Endothelial cell (in vitro differentiated cells): ENCODE measurements at regions not wholly inside any gene's neighbourhood (a gene's known extent, or its start where the extent isn't known, plus 50 kb on each side); places are given as distances from the start of the nearest gene placed in this dataset.

Experiments
- DNase-seq: peaks from one replicate; pipeline ENCODE4 v3.0.0; 2021; ENCODE audit warnings: low spot score
- H3K27ac Mint-ChIP-seq: one replicate; pipeline ENCODE4 v1.8.0; 2021; ENCODE audit warnings: mixed read lengths, inconsistent platforms; ENCODE audit not compliant: unreplicated experiment
- H3K27me3 Mint-ChIP-seq: one replicate; pipeline ENCODE4 v1.8.0; 2021; ENCODE audit warnings: mild to moderate bottlenecking, moderate library complexity, mixed read lengths, inconsistent platforms; ENCODE audit not compliant: unreplicated experiment
- H3K36me3 Mint-ChIP-seq: one replicate; pipeline ENCODE4 v1.8.0; 2021; ENCODE audit warnings: mild to moderate bottlenecking, low read depth, mixed read lengths, inconsistent platforms; ENCODE audit not compliant: unreplicated experiment
- H3K4me1 Mint-ChIP-seq: one replicate; pipeline ENCODE4 v1.8.0; 2021; ENCODE audit warnings: mild to moderate bottlenecking, mixed read lengths, inconsistent platforms; ENCODE audit not compliant: unreplicated experiment
- H3K4me3 Mint-ChIP-seq: one replicate; pipeline ENCODE4 v1.8.0; 2021; ENCODE audit warnings: mild to moderate bottlenecking, mixed read lengths, inconsistent platforms; ENCODE audit not compliant: unreplicated experiment
- H3K9me3 Mint-ChIP-seq: one replicate; pipeline ENCODE4 v1.8.0; 2021; ENCODE audit warnings: mixed read lengths, inconsistent platforms; ENCODE audit not compliant: unreplicated experiment
- CTCF ChIP-seq: fragments of 200-600 bp; sonication (generic); IDR thresholded peaks from one replicate; pipeline ENCODE4 v1.5.0; 2021; ENCODE audit warnings: antibody characterized with exemption; ENCODE audit not compliant: unreplicated experiment

GRCh38 chr14:101241807-101242278, 319.5 kb upstream of the DIO3 start:
- DNase-seq: no peak
- no peaks in the 10 kb centered on the region for H3K4me1 Mint-ChIP-seq

GRCh38 chr14:101242442-101243385, 318.6 kb upstream of the DIO3 start:
- no peak overlapping the region for H3K27ac Mint-ChIP-seq
- peaks cover 4% of the 10 kb centered on the region for H3K36me3 Mint-ChIP-seq
- H3K27me3 Mint-ChIP-seq: no peaks in the 10 kb centered on the region
- H3K9me3 Mint-ChIP-seq: no peaks in the 10 kb centered on the region
- DNase-seq: no peak
- H3K4me3 Mint-ChIP-seq: no peak overlapping the region
- no peaks in the 10 kb centered on the region for H3K4me1 Mint-ChIP-seq
- TF ChIP-seq CTCF: no peak

More at GRCh38 chr14:101241807-101242278, 319.5 kb upstream of the DIO3 start:
- Mint-ChIP-seq H3K9me3 (no peaks in the 10 kb centered on the region), H3K27me3 (no peaks in the 10 kb centered on the region), H3K27ac (no peak overlapping the region), H3K4me3 (no peak overlapping the region), H3K36me3 (peaks cover 4% of the 10 kb centered on the region)
- no peak for TF ChIP-seq CTCF

GRCh38 chr14:101243587-101244338, 317.5 kb upstream of the DIO3 start:
- Mint-ChIP-seq H3K27me3 (peaks cover 2% of the 10 kb centered on the region), H3K36me3 (peaks cover 4% of the 10 kb centered on the region)

GRCh38 chr14:101246894-101247841, 314.1 kb upstream of the DIO3 start:
- Mint-ChIP-seq H3K4me1 (no peaks in the 10 kb centered on the region), H3K27ac (no peak overlapping the region), H3K4me3 (no peak overlapping the region), H3K27me3 (peaks cover 2% of the 10 kb centered on the region), H3K9me3 (no peaks in the 10 kb centered on the region), H3K36me3 (no peaks in the 10 kb centered on the region)
- DNase-seq: no peak
- no peak for TF ChIP-seq CTCF

More at GRCh38 chr14:101243587-101244338, 317.5 kb upstream of the DIO3 start:
- Mint-ChIP-seq H3K4me1 (no peaks in the 10 kb centered on the region), H3K4me3 (no peak overlapping the region), H3K9me3 (no peaks in the 10 kb centered on the region), H3K27ac (no peak overlapping the region)
- no peak for TF ChIP-seq CTCF
- DNase-seq: no peak
